Activated gamma-delta T cell treated with anti-CD3 and anti-CD28 coated beads, Interleukin-2, amount 50 U/mL, for 16 hours (primary cell): ENCODE measurements at regions not wholly inside any gene's neighbourhood (a gene's known extent, or its start where the extent isn't known, plus 50 kb on each side); places are given as distances from the start of the nearest gene placed in this dataset.
"Not testable (repeated sequence)": the region's sequence is repeated elsewhere in the genome, so short reads cannot be mapped to it uniquely, and the experiment has no call there.

ENCODE experiments used
- DNase-seq: peaks from one replicate; pipeline ENCODE4 v3.0.0-alpha.2; 2020; ENCODE audit warnings: low read depth

DNA sequence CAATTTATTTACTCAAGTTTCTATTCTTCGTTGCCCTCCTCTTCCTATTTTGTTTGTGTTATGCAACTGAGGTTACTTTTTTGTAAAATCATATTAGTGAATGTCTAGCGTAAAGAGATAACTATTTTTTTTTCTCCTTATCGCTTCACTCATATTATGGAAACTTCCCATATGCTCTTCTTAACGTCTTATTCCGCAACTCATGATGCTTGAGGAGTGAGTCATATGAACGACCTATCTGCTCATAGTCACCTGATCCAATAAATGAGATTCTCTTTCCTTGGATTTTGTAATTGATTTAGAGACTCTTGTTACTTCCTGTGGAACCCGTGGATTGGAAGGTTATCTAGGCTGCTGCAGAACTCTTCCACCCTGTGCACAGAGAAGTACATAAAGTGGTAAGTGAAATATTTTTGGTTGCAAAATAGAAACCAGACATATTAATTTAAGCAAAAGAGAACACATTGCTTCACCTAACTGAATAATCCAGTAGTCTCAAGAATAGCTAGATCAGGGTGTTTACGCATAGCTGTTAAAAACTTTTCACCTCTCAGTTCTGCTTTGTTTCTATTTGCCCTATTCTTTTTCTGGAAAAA lies 719.3 kb upstream of the SGO1 start:
- no peak for DNase-seq

DNA sequence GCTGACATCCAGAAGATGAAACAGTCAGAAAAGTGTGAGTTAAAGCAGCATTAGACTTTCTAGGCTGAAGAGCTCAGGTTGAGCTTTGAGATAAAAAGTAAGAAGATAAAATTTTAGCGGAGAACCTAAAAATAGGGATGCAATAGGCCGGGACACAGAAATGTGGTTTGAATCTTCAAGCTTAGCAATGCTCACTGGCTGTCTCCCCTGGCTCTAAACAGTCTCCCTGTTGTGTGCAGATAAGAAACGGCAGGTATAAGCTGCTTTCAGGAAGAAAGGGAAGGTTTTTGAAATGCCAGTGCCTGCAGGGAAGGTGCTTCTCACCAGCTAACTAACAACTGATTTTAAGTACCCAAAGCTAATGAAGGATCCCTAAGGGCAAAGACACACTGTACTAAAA lies 718.7 kb upstream of the SGO1 start:
- DNase-seq: no peak

DNA sequence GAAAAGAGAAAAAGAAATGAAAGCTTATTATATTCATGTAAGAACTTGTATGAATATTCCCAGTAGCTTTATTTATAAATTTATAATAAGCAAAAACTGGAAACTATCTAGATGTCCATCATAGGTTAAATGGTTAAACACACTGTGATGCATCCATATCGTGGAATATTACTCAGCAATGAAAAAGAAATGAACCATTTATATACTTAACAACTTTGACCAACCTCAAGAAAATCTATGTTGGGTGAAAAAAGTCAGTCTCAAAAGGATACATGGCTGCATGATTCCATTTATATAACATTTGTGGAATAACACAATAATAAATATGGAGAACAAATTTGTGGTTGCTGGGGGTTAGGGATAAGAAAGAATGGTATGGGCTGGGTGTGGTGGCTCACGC lies 713.0 kb upstream of the SGO1 start:
- DNase-seq: no peak

DNA sequence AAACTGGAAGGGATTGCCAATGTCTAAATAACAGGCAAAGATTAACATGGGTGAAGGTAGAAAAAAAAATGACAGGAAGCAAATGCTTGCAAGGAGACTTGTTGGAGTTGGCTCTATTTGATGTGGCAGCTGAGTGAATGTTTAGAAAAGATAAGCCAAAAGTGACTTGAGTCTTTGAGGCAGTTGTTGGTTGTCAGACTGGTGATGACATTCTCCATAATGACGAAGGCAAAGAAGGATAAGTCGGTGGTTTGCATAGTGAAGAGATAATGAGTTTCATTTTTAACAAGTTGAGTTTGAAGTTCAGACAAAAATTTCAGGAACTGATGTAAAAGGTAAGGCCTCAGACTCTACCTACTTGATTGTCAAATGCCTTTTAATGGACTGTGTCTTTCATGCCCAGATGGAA lies 704.1 kb upstream of the SGO1 start:
- DNase-seq: no peak

DNA sequence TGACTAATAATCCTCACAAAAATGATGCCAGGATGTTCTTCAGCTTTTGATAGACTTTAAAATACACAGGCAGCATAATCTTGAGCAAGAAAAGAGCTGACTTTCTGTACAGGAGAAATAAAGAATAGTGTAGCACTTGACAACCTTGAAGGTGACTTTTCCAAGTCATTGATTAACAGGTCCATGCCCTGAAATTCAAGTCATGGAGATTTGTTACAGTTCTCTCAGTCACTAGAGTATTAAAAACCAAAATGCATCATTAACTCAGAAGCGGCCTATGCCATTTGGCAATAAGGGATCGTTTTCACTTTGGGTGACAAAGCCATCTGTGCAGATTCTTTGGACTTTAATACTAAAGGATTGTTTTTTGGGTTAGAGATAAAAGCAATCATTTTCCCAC lies 692.7 kb upstream of the SGO1 start:
- no peak for DNase-seq

DNA sequence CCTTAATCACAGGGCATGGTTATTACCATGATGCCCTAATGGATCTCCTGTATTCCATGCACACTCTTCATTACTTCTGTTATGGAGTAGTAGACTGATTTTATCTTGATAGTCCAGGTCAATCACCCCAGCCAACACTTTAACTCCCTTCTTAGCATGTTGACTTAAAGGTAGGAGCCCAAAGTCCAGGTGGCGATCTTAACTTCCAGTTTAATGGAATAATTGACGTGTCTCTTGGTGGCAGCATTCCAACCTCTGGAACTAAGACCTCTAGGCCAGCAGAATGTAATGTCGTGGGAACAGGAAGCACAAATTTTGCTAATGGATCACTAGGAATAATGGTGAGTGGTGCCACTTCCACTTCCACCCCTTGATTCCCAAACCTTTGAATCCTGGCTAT lies 687.2 kb upstream of the SGO1 start:
- DNase-seq: no peak

DNA sequence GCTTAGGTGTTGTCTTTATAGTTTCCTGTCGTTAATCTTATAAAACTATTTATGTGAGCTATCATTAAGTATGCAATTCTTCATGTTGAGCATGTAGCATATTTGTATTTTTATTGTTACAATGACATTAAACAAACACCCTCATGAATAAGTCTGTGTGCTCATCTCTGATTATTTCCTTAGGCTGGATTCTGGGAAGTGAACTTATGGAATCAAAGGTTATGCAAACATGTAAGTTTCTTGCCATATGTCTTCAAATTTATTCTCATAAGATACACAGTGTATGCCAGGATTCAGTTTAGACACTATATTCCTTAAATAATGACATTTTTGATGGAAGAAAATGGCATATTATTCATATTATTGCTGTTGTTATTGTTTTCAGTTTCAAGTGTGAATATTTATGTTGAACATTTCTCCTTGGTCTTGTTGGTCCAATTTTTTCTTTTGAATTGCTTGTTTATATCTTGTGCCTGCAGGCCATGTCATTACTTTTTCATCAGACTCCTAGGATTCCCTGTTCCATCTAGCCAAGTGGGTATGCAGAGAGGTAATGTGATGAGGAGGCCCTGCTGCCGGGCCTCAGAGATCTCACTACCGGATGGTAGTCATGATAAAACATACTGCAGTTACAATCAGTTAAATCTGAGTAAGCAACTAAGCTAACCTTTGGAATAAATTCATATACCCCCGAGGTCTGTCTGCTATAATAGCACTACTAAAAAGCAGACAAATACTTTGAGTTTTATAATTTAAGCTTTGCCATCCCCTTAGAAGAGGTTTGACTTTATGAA lies 684.3 kb upstream of the SGO1 start:
- no peak for DNase-seq

DNA sequence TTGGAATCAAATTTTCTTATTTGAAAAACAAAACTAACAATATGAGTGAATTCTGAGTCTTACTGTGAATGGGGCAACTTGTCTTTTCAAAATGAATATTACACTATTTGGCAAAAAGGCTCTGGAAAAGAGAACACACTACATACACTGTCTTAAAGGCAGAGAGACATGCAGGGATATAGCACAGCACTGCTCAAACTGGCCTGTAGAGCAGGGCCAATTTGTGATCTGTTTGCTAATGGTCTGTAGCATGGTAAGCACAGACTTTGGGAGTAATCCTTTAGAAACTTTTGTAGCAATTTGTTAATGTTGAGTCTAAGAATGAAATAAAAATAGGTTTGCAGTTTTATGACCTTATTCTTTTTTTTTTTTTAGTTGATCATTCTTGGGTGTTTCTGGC lies 679.8 kb upstream of the SGO1 start:
- DNase-seq: no peak

DNA sequence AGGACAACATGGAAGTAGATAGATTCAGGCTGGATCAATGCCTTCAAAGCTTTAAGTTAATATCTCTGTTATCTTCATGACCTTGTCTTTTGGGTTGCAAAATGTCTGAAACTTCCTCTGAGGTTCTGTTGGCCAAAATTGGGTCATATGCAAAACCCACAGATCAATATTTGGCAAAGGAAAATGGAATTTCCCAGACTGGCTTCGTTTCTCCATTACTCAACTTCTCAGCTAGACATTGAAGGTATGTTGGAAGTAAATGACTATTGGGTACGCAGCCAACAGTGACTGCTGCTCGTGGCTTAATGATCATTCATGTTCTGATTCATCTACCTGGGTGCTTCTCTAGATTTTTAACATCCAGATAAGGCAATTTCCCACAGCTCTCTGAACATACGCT lies 675.4 kb upstream of the SGO1 start:
- no peak for DNase-seq

DNA sequence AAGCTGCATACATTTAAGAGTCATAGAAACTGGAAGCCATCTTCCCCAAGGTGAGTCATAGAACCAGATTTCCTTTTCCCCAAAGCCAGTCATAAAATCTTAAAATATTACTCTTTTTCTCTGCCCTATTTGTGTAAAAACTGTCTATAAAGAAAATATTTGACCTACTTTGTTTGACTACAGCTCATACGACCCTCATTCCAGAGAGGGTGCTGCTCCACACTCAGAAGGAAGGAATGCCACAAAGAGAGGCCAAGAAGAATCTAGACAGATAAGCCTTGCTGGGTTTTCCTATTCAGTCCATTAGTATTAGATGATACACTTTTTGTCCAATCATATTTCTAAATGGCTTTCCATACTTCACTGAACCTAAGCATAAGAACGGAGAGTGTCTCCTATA lies 671.6 kb upstream of the SGO1 start:
- no peak for DNase-seq

DNA sequence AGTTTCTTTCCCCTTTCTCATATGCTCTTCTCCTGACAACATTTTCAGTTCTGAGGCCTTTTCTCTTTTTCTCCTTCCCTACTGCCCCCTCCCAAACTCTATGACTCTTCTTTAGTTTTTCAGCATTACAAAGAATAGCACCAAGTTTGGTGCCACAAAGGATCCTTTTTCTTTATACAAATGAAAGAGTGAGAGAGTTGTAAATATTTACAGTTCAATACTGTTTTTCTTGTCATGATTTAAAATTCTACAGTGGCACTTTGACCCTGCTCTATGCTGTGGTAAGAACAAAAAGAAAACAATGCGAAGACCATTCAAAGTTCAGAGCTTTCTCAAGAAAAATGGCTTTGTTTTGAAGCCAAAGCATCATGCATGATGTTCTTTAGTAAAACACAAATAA lies 667.9 kb upstream of the SGO1 start:
- DNase-seq: no peak

DNA sequence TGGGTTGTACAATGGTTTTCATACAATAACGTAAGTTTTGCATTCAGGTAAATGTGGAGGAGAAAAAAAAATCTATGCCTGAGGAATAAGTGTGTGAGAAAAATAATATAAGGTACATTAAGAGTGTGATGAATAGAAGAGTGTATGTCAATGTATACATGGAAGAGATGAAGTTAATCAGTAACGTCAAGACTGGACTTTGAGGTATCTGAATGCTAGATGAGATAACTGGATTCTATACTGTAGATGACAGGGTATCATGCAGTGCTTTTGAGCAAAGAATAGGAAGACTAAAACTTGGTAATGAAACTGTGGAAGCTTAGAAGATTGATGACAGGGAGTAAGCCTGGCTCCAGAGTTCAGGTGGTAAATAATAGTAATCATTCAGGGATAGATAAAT lies 666.7 kb upstream of the SGO1 start:
- no peak for DNase-seq

DNA sequence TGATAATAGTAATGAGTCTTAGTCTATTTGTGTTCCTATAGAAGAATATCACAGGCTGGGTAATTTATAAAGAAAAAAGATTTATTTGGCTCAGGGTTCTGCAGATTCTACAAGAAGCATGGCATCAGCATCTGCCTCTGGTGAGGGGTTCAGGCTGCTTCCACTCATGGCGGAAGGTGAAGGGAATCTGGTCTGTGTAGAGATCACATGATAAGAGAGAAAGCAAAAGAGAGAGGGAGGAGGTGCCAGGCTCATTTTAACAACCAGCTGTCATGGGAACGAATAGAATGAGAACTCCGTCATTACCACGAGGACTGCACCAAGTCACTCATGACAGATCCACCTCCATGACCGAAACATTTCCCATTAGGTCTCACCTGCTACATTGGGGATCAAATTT lies 664.0 kb upstream of the SGO1 start:
- DNase-seq: no peak

DNA sequence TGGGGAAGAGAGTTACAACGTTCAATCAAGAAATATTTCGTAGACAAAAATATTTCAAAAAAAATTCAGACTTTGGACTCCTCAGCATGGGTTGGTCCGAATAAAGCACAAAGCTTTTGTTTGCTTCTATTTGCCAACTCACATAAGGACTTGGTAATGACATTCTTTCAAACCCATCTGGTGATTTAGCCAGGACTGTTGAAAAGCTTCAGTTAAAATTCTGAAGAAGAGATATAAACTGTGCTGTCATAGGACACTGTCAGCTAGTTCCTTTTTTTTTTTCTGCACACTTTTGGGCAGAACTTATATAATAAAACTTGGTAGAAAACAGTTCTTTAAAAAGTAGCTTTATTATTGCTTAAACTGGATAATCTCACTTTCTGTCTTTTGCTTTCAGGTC lies 660.8 kb upstream of the SGO1 start:
- DNase-seq: no peak

DNA sequence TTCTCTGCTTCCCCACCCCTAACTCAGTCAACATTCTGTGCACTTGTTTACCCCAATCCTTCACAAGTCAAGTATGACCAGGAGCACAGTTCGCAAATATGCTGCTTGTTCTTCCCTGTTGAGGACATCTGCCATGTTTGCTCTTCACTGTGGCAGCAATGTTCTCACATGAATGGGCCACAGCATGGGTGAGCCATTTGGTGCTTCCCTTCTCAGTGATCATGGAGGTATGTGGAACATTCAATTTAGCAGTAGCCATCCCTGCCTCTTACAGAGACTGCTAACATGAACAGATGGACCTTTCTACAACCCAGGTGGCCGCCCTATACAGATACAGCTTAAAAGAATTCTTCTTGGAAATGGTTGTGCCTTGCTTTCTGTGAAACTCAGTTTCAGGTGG lies 660.1 kb upstream of the SGO1 start:
- DNase-seq: no peak

DNA sequence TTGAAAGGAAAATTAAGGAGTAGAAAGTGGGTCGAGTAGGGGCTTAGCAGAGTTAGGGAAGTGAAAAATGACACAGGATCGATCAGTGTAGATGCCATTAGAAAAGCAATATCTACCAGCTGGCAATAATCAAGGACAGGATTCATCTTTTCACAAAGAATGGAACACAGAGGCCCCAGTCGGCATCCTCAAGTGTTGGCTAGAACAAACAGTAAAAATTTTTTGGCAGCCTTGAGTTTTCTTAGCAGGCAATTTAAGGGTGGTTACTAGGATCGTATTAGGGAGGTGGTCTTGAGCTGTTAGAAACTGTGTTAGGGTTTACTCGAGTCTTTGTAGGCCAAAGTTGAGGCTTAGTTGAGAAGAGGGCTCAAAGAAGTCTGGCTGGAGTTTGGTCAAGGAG lies 658.8 kb upstream of the SGO1 start:
- DNase-seq: no peak

DNA sequence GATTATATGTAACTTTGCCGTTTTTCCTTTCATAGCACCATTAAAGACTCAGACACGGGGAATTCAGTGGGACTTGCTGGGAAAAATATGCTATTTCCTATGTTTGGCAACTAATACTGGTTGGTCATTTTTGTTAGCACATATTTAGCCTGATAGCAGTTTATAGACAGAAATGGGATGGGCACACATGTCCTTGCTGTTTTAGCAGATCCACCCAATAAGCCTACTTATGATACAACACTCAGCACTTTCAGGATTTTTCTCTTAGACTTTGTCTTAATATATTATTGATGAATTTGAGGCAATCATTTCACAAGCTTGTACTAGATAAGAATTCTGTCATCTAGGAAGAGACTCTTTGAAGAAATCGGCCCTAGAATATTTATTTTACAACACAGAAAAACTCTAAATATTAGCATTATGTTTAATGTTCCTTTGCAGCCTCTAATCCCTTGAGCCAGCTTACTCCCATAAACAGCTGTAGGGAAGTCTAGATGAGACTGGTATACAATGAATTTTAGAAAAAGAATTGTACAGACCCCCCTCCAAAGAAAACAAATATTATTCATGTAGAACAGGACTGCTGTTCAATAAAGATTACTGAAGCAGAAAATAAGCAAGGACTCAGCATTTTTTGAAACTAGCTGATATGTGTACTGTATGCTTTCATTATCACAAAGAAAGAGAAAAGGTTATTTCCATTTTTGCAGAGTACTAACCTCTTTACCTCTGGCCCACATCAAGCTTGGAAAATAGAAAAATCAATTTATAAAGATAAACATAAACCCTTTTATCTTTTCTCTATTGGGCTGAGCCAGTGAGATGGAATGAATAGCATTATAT lies 656.8 kb upstream of the SGO1 start:
- DNase-seq: no peak

DNA sequence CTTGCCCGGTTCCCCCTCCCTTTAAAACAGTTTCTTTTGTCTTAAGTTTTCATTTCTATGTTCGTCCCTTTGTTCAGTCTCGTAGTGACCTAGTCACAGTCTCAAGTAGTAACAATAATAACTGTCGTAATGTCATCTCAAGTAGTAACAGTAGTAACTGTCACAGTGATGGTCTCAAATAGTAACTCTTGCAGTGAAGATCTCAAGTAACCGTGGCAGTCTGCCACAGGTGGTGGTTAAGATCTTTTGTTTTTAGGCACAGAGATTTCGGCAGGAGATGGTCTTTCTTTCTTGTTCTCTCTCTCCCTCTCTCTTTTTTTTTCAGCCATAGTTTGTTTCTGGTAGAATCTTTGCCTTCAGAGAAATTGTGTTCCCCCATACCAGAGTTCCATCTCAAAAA lies 656.0 kb upstream of the SGO1 start:
- no peak for DNase-seq

DNA sequence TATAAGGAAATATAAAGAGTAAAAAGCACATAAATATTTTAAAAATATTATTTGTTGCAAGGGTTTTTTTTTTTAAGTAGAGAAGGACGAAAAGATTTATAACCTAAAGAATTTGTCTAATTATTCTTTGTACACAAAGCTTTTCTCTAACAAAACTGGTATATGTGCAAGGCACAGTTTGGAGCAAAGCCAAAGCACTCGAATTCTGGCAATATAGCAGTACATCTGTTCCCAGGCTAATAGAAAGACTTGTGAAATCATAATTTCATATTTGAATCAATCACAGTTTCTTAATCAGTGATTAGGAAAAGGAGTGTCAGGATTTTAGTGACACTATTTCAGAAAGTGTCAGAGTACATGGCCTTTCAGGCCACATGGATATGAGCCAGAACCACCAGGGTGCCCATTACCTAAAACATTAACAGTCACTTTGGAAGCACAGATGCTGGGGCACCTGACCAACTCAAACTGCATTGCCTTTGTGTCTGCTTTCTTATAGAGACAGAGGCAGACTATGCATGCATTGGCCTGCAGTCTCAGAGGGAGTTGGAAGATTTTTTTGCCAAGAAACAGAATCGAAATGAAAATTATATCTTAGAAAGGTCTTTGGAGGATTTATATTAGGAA lies 651.8 kb upstream of the SGO1 start:
- DNase-seq: no peak

DNA sequence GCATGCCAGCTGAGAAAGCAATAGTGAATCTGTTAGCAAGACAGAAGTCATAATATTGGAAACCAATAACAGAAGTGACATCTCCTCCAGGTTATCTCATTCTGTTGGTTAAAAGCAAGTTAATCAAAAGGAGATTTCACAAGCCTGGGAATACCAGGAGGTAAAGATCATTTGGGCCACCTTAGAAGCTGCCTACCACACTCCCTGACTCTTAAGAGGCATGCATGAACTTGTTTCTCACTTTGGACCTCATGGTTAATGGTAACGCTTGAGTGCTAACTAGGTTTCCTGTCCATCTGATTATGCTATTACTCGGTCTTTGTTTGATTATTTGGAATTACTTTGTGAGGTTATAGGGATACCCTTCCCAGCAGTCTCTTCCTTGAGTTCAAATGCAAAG lies 650.8 kb upstream of the SGO1 start:
- DNase-seq: no peak

DNA sequence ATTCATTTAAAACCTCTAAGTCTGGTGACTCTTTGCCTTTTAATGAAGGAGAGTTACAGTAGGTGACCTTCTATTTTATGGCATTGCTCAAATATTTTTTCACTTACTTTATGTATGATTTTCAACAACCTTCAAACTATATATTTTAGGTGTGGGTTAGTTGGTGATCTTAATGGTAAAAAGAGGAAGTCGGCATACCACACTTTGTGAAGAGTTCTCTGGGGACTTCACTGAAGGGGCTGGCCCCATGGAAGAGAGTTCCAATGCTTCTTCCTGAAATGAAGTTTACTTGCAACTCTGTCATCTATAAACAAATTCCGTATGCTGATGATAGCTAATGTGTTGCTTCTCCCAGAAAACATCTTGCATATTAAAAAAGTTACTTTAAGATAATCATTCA lies 647.0 kb upstream of the SGO1 start:
- DNase-seq: no peak

DNA sequence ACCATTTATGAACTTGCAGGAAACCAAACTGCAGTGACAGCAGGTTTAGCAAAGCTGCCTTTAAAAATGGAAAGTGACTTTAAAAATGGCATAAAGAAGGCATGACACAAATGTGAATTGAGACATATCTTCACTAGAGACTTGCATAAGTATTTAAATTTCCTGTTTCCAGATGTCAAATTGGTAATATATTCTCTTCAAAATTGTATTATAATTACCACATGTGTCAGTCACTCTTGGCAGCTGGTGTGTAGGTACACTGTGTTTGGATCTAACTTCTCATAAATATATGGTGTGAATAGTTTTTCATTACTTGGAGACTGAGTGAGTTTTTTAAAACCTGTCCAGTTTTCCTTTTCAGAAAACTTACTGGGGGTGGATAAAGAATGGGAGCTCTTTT lies 636.2 kb upstream of the SGO1 start:
- DNase-seq: no peak

DNA sequence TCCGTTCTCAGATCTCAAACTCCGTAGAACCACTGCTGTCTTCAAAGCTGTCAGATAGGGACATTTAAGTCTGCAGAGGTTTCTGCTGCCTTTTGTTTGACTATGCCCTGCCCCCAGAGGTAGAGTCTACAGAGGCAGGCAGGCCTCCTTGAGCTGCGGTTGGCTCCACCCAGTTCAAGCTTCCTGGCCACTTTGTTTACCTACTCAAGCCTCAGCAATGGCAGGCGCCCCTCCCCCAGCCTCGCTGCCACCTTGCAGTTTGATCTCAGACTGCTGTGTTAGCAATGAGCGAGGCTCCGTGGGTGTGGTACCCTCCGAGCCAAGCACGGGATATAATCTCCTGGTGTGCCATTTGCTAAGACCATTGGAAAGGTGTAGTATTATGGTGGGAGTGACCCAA lies 634.9 kb upstream of the SGO1 start:
- not testable (repeated sequence) for DNase-seq
